ENCODE measurements at regions not wholly inside any gene's neighbourhood (a gene's known extent, or its start where the extent isn't known, plus 50 kb on each side); places are given as distances from the start of the nearest gene placed in this dataset.
"Not testable (repeated sequence)": the region's sequence is repeated elsewhere in the genome, so short reads cannot be mapped to it uniquely, and the experiment has no call there.

DNA sequence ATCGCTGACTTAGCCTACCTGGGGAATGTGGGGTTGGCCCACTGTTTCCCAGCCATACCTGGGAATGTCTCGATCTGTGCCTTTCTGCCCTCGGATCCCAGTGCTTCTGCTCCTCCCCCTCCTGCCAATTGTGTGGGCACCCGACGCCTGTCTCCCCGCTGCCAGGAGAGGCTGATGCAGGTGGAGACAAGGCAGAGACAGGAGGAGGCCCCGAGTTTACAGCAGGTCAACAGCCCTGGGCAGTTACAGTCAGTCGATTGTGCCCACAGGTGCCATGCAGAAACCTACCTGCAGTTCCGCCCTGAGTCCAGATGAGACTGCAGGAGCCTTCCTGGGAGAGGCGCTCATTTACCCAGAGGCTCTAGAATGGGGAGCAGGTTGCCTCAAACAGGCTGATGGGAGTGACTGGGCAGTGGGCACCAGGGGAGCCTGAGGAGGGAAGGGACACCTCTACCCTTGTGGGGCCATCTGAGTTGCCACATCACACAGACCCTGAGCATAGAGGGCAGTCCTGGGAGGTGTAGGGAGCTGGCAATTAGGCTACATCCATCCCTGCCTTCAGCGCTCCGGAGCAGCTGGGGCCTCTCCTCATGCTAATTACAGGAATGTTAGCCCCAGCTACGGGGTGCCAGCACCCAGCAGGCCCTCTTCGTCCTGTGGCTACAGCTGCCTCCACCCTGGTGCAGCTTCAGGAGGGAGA lies 300.1 kb downstream of the NDUFA10 start:
- DNase-seq (ENCODE audit: low read depth): no peak

DNA sequence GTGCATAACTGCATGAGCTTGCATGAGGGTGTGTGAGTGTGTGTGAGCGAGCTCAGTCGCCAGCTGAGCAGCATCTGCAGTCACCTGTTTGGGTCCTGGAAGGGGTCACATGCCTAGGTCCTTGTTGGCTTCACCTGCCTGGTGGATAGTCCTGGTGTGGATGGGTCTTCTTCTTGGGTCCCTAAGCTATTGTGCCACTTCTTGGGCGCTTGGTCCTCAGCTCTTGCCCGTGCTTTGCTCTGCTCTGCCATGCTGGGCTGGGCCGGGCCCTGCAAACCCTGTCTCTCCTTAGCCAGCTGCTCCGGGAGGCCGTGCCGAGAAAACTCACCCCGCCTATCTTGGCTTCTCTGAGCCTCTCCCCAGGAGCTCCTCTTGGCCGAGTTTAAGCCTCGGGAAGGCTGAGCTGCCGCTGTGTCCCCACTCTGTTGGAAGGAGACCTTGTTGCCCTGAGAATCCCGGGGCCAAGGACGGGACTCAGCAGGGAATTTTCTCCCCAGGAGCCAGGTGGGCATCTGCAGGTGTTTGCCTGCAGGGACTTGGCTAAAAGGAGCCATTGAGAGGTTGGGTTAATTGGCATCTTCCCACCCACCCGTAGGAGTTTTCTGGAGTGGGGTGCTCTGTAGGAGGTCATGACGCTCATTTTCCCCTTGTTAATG lies 300.8 kb downstream of the NDUFA10 start:
- no peak for DNase-seq (ENCODE audit: low read depth)

DNA sequence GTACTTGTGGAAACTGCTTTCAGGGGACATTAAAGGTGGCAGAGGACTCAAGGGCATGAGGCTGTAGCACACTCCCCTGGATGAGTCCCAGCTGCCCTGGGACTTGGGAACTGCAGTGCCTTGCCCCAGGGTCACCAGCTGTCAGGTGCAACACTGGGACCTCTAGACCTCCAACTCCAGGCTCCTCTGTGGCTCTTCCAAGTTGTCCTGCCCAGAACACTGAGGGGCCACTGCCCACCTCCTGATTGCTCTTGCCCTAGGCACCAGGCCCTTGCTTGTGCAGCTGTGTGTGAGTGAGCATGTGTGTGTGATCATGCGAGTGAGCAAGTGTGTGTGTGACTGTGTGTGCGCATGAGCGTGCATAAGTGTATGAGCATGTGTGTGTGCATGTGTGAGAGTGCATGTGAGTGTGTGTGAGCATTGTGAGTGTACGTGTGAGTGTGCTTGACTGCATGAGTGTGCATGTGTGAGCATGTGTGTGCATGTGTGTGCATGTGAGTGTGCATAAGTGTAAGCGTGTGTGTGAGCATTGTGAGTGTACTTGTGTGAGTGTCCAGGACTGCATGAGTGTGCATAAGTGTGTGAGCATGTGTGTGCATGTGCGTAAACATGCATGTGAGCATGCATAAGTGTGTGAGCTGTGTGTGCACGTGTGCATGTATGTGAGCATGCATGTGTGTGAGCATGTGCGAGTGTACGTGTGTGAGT lies 301.5 kb downstream of the NDUFA10 start:
- no peak for DNase-seq (ENCODE audit: low read depth)

DNA sequence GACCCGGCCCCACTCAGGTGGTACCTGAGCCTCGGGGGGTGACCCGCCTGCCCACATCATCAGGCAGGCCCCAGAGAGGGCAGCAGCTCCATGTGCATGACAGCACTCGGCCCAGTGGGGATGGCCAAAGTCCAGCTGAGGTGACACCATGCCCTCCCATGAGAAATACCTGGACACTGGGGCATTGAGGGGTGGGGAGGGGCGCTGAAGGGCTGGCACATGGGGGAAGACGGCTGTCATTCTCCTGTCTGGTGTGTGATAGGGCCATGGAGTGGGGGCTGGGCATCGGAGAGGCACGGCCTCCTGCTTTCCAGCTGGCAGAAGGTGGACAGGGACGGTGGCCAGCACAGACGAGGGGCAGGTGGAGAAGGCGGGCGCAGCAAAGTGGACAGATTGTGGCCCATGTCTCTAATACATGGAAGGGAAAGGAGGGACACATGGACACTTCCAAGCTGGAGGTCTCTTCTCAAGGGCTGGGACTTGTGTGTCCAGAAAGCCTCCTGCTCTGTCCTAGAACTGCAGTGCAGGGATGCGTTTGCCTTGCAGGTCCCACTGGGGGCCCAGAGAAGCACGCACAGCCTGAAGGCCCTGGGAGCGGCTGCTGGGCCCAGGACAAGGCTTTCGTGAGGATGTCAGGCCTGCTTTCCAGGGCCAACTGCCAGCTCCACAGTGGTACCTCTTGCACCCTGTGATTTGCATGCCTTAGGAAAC lies 302.2 kb downstream of the NDUFA10 start:
- DNase-seq (ENCODE audit: low read depth): no peak

DNA sequence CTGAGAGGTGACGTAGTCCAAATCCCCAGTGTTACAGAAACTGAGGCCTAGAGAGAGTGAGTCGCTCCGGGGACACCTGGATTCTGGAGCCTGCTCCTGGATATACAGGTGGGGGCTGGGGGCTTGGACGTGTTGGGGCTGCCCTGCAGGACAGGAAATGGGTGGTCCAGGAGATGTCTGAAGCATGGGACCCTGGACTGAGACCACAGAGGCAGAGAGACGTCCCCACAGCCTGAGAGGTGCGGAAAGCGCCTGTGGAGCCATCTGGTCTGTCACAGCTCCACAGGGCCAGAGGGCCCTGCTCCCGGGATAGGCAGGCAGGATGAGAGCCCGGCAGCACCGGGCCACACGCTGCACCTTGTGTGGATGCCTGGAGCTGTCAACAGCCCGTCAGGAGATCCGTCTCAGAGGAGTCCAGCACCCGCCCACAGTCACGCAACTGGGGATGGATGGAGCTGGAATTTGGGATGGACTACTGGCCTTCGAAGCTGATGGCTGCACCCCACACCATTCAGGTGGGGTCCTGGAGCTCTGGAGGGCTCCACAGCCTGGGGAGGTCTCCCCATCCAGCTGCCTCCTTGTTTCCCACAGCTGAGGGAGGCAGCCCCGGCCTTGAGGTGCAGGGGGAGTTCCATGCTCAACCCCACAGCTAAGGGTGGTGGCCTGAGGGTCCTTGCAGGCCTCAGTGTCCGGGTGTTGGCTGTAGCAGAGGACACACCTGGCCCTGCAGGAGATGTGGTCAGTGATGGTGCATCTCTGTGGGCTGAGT lies 303.0 kb downstream of the NDUFA10 start:
- no peak for DNase-seq (ENCODE audit: low read depth)

DNA sequence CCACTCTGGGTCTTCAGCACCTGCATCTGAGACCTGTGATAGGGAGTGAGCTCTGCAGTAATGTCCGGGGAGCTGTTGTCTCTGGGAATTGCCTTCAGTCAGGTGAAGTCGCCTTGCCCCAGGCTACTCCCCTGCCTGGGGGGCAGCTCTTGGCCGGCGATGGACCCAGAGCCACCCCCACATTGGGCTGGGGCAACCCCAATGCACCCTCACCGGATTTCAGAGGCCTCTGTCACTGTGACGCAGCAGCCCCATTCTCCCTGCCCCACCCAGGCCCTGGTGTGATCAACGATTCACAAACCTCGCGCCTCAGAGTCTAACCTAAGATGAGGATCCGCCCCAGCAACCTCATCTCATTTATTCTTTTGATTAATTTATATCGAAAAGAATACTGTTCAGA lies 303.6 kb downstream of the NDUFA10 start:
- DNase-seq (ENCODE audit: low read depth): no peak

DNA sequence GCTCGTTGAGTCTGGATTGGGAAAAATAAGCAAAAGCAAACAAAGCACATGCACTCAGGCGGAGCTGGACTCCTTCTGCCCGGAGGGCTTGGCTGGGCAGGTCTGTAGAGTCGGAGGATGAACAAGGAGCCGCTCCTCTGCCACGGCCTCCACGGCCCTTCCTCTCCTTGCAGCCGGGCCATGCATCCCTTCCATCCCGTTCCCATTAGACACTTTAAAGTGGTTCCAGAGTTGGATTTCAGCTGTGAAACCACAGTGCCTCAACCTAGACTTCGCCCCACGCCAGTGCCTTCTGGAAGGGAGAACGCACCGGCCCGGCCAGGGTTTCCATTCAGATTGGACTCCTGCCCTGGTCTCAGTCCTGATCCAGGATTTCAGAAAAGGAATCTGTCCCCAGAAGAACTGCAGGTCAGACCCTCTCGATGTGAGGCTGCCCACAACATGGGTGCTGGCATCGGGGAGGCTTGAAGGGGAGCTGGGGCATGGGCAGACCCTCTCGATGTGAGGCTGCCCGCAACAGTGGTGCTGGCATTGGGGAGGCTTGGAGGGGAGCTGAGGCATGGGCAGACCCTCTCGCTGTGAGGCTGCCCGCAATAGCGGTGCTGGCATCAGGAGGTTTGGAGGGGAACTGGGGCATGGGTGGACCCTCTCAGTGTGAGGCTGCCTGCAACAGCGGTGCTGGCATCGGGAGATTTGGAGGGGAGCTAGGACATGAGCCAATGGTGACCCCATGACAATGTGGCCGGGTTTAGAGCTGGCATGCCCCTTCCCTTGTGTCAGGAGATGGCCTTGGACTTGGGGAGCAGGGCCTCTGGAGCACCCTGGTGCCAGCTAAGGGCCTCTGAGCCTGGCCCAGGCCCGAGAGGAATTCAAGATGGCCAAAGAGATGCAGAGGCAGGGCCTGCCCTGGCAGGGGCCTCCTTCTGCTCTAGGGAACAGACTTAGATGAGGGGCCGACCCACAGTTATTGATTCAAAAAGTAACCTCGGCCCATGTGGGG lies 304.5 kb downstream of the NDUFA10 start:
- no peak for DNase-seq (ENCODE audit: low read depth)

DNA sequence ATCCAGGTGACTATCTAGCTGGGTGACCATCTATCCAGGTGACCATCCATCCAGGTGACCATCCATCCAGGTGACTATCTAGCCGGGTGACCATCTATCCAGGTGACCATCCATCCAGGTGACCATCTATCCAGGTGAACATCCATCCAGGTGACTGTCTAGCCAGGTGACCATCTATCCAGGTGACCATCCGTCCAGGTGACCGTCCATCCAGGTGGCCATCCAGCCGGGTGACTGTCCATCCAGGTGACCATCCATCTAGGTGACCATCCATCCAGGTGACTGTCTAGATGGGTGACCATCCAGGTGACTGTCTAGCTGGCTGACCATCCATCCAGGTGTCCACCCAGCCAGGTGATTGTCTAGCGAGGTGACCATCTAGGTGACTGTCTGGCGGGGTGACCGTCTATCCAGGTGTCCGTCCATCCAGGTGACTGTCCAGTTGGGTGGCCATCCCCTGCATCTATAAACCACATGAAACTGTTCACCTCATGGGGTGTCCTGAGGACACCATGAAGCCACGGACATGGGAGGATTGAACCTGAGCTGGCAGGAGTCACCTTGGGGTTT lies 305.3 kb downstream of the NDUFA10 start:
- no peak for DNase-seq (ENCODE audit: low read depth)

DNA sequence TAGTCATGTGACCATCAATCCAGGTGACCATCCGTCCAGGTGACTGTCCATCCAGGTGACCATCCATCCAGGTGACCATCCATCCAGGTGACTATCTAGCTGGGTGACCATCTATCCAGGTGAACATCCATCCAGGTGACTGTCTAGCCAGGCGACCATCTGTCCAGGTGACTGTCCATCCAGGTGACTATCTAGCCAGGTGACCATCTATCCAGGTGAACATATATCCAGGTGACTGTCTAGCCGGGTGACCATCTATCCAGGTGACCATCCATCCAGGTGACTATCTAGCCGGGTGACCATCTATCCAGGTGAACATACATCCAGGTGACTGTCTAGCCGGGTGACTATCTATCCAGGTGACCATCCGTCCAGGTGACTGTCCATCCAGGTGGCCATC lies 306.2 kb downstream of the NDUFA10 start:
- DNase-seq (ENCODE audit: low read depth): not testable (repeated sequence)

DNA sequence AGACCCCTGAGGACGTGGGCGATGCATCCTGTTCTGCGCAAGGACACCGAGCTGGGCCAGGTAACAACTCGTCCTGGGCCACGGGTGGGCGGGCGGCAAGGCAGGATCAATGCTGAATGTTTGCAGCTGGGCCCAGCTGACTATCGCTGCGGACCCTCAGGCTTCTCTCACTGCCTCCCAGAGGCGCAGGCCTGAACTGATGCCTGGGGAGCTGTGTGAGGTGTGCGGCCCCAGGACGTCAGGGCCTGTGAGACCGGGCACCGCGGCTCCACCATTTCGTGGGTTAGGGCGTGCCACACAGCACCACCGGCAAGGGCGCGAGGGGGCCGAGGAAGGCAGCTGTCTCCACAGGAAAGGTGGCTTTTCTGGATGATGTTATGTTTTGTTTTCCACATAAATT lies 307.4 kb downstream of the NDUFA10 start:
- DNase-seq (ENCODE audit: low read depth): no peak

DNA sequence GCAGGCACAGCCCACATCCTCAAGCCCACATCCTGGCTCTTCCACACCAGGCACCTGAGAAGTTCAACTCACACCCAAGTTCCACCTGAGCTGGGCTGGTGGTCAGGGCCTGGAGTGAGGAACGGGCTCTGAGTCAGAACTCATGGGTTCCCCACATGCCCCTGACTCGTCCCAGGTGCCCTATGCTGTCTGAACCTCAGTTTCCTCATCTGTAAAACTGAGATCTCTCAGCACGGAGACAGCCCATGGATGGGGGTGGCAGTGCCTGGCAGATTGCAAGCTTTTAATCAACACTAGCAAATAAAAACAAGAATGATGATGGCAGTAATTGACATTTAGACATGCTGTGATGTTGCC lies 307.8 kb downstream of the NDUFA10 start:
- DNase-seq (ENCODE audit: low read depth): no peak

DNA sequence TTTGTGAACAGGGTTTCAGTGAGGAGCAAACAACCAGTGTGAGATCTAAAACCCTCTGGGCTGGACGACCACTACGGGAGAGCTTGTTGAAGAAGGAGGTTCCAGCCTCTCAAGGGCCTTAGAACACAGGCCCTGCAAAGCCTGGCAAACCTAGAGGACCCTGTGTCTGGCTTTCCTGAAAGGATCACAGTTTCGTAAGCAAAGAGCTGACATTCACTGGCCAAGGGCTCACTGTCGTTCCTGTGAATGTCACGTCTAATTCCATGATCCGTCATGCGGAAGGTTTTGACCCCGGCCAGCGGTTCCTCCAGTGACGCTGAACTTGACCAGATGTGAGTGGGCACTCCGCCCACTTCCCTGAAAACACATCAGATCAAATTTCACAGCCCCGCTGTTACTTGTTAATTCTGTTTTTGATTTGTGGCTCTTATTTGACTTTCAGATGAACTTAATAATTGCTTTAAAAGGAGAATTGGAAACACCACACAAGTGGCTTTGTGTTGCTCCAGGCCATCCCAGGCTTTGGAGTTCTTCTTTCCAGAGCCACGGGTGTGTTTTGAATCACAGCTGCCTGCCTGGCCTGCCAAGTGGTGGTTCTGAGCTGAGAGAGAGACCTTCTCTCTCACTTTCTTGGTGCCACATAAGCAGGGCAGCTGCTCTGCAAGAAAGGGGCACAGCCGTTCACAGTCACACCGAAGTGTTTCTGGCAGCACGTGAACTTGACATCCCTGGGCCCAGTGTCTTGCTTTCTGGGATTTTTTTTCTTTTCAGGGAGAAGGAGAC lies 308.4 kb downstream of the NDUFA10 start:
- DNase-seq (ENCODE audit: low read depth): no peak

DNA sequence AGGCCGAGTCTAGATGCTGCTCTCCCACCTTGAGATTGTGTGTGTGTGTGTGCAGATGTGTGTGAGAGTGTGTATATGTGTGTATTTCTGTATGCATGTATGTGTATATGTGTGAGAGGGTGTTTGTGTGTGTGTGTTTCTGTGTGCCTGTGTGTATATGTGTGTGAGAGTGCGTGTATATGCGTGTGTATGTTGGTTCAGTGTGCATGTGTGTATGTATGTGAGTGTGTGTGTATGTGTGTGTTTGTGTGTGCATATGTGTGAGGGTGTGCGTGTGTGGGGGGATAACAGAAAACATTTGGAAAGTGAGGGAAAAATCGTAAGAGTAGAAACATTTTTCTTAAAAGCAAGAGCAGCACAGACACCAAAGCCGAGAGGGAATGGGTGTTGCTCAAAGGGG lies 309.1 kb downstream of the NDUFA10 start:
- no peak for DNase-seq (ENCODE audit: low read depth)

DNA sequence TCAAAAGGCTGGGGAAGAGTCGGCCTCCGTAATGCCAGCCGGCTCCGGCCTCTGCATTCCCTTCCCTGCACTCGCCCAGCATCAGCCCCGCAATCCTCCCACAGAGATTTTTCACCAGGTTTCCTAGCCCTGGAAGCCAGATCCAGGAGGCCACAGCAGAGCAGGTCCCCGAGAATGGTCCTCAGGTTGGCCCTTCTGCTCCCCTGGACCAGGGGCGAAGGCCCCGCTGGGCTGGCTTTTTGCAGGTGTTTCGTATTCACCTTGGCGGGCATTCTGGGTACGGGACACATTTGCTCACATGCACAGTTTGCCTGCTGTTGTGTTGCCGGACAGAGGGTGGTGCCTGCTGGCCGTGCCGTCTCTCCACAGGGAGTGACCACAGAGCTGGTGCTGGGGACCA lies 309.5 kb downstream of the NDUFA10 start:
- DNase-seq (ENCODE audit: low read depth): no peak

DNA sequence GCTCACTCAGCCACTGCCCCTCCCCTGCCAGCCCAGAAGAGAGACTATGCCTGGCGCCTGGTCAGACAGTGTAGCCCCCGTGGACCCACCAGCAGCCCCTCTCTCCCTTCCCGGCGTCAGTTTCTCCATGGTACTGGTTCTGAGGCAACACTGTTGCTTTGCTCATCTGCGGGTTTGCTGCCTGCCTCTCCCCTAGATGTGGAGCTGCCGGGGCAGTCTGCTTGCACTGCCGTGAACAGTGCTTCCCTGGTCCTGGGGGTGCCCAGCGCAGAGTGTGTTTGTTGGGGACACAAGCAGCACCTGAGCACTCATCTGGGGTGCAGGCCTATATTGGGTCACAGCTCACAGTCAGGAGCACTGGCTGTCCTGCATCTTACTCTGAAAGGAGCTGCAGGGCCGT lies 309.9 kb downstream of the NDUFA10 start:
- no peak for DNase-seq (ENCODE audit: low read depth)

DNA sequence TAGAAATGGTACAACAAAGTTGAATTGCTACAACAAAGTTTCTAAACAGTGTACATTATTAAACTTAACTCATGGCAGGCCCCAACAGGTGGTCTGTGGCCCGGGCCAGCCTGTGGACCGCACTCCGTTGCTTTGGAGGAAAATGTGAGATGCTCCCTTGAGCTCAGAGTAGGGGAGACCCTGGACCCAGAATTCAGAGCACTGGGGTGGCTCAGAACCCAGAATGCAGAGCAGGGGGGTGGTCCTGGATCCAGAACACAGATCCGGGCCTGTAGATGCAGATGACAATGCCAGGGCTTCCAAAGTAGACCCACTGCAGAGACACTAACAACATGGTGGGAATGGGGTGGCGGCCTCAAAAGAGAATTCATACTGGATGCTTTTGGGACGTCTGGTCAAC lies 311.0 kb downstream of the NDUFA10 start:
- no peak for DNase-seq (ENCODE audit: low read depth)

DNA sequence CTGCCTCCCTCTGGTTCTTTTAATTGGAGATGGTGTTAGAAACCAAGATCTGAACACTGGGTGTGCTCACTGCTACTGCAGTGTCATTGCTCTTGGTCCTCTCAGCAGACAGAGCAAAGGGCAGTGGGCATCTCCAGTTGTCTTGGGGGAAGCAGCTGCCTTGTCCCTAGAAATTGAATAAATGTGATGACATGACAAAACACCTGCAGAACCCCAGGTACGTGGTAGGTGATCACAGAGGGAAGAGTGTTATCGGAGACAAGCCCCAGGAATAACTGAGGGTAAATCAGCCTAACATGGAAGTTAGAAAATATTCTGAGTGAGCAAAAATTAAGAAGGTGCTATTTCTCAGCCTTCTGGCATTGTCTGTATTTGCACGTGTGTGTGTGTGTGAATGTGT lies 311.9 kb upstream of the HDAC4 start:
- no peak for DNase-seq (ENCODE audit: low read depth)

DNA sequence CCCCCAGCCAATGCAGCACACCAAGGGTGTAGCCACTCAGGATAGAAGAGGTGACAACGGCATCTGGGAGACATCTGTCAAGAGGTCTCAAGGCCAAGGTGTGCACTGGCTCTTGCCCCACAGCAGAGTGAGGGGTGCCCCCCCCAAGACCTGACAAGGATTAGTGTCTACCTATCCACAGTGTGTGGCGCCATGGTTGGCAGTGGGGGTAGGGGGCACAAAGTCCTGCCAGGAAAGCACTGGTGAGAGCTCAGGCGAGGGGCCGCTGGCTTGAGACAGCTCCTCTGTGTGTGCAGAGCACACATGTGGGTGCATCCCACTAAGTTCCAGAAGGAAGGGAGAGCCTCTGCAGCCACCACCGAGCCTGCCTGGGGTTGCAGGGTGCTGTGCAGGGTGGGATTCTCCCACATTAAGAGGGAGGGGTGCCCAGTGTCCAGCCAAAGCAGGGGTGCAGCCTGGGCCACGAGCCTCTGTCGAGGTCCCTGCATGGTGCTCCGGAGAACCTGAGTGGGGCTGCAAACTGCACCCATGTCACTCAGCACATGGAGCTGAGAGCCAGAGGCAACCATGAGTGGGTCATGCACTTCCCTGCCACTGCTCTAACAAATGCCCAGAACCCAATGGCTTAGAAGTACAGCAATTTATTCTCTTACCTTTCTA lies 311.2 kb upstream of the HDAC4 start:
- no peak for DNase-seq (ENCODE audit: low read depth)

Measured in activated T-helper 9 cell treated with anti-CD3 and anti-CD28 coated beads, Interleukin-2, amount 50 U/mL, for 16 hours (primary cell).